Urothelium cell line (cell line): ENCODE measurements at regions not wholly inside any gene's neighbourhood (a gene's known extent, or its start where the extent isn't known, plus 50 kb on each side); places are given as distances from the start of the nearest gene placed in this dataset.

Experiments
- DNase-seq: peaks from one replicate; pipeline ENCODE4 v3.0.0; 2011; ENCODE audit warnings: low spot score, mixed read lengths
- FAIRE-seq: peaks from 2 replicates; lab custom pipeline; 2011; peaks lifted over from hg19 to GRCh38; lab: Jason Lieb, UNC

GRCh38 chr5:35369965-35370790 is 139.9 kb upstream of the PRLR start:
- DNase-seq (no peak), FAIRE-seq (peak; percentile 20)

- FAIRE-seq (peak; percentile 17), DNase-seq (no peak)
Measured at GRCh38 chr5:35367526-35367925, 137.2 kb upstream of the PRLR start.

GRCh38 chr5:35365758-35366157 is 135.5 kb upstream of the PRLR start:
- DNase-seq (no peak), FAIRE-seq (no peak)

GRCh38 chr5:35364350-35364749 is 134.1 kb upstream of the PRLR start:
- FAIRE-seq = no peak
- no peak for DNase-seq

- DNase-seq (no peak), FAIRE-seq (no peak)
Measured at GRCh38 chr5:35363387-35363965, 133.2 kb upstream of the PRLR start.

- no peak for FAIRE-seq
- DNase-seq = no peak
Measured at GRCh38 chr5:35362772-35363171, 132.5 kb upstream of the PRLR start.

GRCh38 chr5:35360671-35361070 is 130.4 kb upstream of the PRLR start:
- no peak for DNase-seq
- no peak for FAIRE-seq

GRCh38 chr5:35359859-35360258 is 129.6 kb upstream of the PRLR start:
- no peak for FAIRE-seq
- DNase-seq = no peak

GRCh38 chr5:35357973-35358372 is 127.7 kb upstream of the PRLR start:
- FAIRE-seq = peak; percentile 82
- no peak for DNase-seq

GRCh38 chr5:35356725-35357124 is 126.4 kb upstream of the PRLR start:
- FAIRE-seq = no peak
- DNase-seq = no peak

GRCh38 chr5:35354751-35355150 is 124.5 kb upstream of the PRLR start:
- DNase-seq (no peak), FAIRE-seq (no peak)

- no peak for FAIRE-seq
- no peak for DNase-seq
Measured at GRCh38 chr5:35345222-35345621, 114.9 kb upstream of the PRLR start.

GRCh38 chr5:35342664-35343063 is 112.4 kb upstream of the PRLR start:
- FAIRE-seq (no peak), DNase-seq (no peak)

GRCh38 chr5:35341189-35341588 is 110.9 kb upstream of the PRLR start:
- DNase-seq (no peak), FAIRE-seq (no peak)

GRCh38 chr5:35339616-35340100 is 109.4 kb upstream of the PRLR start:
- no peak for DNase-seq
- no peak for FAIRE-seq

GRCh38 chr5:35339006-35339405 is 108.7 kb upstream of the PRLR start:
- FAIRE-seq = no peak
- DNase-seq = no peak

- FAIRE-seq = no peak
Measured at GRCh38 chr5:35338157-35338453, 107.8 kb upstream of the PRLR start.

GRCh38 chr5:35337340-35338156 is 107.3 kb upstream of the PRLR start:
- DNase-seq (no peak), FAIRE-seq (no peak)

More at GRCh38 chr5:35338157-35338453, 107.8 kb upstream of the PRLR start:
- no peak for DNase-seq

GRCh38 chr5:35336230-35336629 is 105.9 kb upstream of the PRLR start:
- FAIRE-seq (no peak), DNase-seq (no peak)

GRCh38 chr5:35335752-35336151 is 105.5 kb upstream of the PRLR start:
- DNase-seq (no peak), FAIRE-seq (no peak)

GRCh38 chr5:35333366-35333765 is 103.1 kb upstream of the PRLR start:
- FAIRE-seq = no peak
- DNase-seq = no peak
